B cell (primary cell): ENCODE measurements at regions not wholly inside any gene's neighbourhood (a gene's known extent, or its start where the extent isn't known, plus 50 kb on each side); places are given as distances from the start of the nearest gene placed in this dataset.

Source experiments
- EZH2 ChIP-seq: IDR thresholded peaks from 2 replicates; pipeline ENCODE4 v1.6.1; 2012; ENCODE audit warnings: borderline replicate concordance, low read depth, mild to moderate bottlenecking, moderate library complexity, low read length; ENCODE audit not compliant: insufficient read depth, poor library complexity, severe bottlenecking
- TF ChIP-seq, protein P1 (sequence below): fragments of 200-600 bp; IDR thresholded peaks from one replicate; pipeline ENCODE4 v1.8.0; 2022; ENCODE audit warnings: antibody characterized with exemption, mild to moderate bottlenecking

DNA sequence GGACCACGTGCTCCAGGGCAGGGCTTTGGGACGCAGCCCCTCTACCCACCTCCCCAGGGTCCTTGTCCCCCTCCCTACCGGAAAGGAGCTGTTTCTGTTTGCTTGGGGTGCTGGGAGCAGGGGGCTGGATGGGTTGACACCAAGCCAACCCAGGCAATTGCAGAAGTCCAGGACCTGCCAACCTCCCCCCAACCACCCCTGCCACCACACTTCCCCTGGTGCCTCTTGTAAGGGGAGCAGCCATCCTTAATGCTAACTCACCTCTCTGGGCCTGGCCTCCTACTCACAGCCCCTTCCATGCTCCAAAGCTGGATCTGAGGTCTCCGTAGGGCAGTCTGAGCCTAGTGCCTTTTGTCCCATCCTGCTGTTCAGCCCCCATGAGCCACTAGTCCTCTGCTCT is 631.9 kb downstream of the BCOR start:
- TF ChIP-seq, protein P1, sequence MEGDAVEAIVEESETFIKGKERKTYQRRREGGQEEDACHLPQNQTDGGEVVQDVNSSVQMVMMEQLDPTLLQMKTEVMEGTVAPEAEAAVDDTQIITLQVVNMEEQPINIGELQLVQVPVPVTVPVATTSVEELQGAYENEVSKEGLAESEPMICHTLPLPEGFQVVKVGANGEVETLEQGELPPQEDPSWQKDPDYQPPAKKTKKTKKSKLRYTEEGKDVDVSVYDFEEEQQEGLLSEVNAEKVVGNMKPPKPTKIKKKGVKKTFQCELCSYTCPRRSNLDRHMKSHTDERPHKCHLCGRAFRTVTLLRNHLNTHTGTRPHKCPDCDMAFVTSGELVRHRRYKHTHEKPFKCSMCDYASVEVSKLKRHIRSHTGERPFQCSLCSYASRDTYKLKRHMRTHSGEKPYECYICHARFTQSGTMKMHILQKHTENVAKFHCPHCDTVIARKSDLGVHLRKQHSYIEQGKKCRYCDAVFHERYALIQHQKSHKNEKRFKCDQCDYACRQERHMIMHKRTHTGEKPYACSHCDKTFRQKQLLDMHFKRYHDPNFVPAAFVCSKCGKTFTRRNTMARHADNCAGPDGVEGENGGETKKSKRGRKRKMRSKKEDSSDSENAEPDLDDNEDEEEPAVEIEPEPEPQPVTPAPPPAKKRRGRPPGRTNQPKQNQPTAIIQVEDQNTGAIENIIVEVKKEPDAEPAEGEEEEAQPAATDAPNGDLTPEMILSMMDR = no peak
- TF ChIP-seq EZH2 = no peak
